Activated naive CD8-positive, alpha-beta T cell treated with anti-CD3 and anti-CD28 coated beads, Interleukin-2, amount 50 U/mL, for 16 hours (primary cell): ENCODE measurements at regions not wholly inside any gene's neighbourhood (a gene's known extent, or its start where the extent isn't known, plus 50 kb on each side); places are given as distances from the start of the nearest gene placed in this dataset.

Experiments used
- DNase-seq: peaks from one replicate; pipeline ENCODE4 v3.0.0-alpha.2; 2020; ENCODE audit warnings: low read depth, low spot score

DNA sequence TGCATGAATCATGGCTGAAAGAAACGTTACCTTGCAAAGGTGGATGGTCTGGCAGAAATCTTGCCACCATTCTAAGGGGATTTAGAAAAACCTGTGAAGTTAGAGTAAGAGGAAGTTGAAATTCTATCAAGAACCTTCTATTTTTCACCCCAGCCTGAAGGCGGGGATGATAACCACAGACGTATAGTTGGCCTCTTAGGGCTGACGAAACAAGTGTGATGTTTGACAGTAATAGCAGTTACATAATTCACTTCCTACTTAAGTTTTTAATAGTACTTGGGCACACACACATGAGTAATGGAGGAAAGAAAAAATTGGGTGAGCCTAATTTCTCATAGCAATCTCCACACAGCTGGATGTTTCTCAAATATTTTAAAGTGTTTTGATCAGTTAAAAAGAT lies 336.6 kb upstream of the SALL3 start:
- no peak for DNase-seq

DNA sequence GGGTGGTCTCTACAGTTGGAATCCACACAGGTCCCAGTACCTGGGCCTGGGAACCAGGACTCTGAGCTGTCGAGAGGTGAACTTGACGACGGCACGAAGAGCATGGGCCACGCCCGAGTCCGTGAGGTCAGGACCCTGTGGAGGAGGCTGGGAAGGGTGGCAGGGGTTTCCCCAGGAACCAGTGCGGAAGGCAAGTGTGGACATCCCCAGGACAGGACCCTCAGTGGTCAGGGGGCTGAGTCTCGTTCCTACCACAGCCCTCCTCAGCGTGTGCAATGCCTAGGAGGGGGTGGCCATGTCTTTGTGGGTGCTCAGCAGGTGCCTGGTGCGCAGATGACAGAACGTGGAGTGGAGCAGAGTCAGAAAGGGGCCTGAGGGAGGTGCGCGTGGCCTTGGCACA lies 335.6 kb upstream of the SALL3 start:
- no peak for DNase-seq

DNA sequence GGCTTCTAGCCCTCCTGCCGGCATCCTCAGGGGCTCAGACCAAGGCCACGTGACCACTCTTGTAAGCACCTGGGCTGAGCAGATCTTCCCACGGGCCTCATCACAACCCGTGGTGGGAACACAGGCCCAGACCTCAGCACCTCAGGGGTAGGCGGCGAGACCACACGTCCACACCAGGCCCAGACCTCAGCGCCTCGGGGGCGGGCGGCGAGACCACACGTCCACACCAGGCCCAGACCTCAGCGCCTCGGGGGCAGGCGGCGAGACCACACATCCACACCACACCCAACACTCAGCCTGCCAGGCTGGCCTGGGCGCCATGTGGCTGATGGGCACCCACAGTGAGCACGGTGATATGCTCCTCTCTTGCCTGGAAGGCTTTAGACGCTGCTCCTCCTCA lies 334.4 kb upstream of the SALL3 start:
- DNase-seq, result no peak

DNA sequence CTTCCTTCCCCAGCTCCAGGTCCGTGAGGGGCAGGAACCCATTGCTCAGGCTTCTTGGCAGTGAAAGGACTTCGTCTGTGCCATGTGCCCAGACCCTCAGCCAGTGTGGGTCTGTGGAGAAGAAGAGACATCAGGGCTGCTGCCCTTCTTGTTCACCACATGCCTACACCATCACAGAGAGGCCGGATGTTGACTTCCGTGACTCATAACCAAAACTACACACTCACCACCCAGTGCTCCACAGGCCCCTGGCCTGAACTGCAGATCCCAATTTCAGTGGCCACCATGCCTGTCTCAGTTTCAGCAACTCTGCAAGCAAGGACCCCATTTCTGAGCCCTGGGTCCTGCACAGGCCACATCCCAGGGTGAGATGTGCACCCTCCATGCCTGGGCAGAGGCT lies 332.6 kb upstream of the SALL3 start:
- DNase-seq, result no peak

DNA sequence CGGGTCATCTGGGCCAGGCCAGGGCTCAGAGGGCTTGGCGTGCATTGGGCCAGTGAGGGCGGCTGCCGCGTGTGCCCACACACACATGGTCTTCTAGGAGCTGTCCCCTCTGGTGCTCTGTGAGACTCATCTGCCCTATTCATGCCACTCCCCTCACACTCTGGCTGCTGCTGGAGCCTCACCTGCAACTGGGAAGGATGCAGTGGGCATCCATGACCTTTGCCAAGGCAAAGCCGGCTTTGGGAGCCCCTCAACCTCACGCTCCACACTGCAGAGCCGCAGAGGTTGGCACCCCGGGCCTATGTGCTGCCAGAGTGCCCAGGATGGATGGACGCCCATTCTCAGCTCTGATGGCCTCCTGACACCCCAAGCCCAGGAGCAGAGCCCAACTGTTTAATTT lies 330.2 kb upstream of the SALL3 start:
- no peak for DNase-seq

DNA sequence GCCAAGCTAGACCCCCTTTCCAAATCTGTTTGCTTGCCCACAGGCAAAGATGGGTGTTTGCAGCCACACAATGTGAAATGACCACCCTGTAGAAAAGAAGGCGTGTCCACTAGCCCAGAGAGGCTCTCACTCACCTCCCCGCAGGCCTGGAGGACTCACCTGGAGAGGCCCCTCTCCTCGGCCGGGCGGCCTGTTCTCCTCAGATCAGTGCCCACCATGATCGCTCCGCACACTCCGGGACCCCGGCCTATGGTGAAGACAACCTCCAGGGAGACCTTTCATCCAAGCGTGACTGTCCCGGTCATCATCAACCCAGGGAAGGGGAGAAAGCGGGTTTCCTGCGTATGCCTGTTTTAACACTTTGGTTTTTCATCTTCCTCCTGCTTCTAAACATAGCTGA lies 328.7 kb upstream of the SALL3 start:
- no peak for DNase-seq

DNA sequence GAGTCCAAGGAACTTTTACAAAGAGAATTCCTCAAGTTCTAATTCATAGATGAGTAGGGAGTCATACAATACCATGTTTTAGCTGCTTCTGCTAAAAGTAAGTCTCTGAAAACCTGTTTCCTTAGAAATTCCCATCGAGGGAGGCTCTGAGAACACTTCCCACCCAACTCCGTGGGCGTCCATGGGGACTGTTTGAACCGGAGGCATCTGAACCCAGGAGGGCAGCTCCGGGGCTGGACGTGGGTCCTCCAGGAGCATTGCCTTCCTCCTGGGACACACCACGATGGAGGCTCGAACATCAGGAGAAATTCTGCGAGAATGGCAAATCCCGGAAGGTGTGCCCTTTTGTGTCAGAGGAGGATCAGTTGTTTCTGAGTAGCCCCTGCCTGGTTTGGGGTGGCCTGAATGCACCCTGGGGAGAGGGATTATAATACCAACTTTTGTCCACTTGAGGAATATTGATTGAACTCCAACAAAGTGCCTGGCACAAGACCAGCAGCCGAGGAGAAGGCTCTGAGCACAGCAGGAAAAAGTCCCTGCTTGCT lies 327.5 kb upstream of the SALL3 start:
- DNase-seq, result no peak

DNA sequence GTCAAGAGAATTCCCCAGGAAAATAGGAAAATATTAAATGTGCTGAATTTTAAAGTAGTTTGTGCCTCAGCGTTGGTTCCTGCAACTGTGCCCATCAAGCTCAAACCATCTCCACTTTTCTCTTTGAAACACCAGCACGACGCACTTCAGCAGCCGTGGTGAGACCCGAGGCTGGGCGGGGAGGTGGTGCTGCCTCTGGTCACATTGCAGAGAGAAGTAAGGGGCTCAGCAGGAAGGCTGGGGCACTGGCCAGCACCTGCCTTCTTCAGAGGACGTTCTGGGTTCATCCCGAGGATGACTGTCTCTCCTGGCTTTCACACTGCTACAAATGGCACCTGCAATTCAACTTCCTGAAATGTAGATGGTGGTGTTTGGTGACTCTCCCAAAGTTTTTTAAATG lies 323.7 kb upstream of the SALL3 start:
- DNase-seq, result no peak

DNA sequence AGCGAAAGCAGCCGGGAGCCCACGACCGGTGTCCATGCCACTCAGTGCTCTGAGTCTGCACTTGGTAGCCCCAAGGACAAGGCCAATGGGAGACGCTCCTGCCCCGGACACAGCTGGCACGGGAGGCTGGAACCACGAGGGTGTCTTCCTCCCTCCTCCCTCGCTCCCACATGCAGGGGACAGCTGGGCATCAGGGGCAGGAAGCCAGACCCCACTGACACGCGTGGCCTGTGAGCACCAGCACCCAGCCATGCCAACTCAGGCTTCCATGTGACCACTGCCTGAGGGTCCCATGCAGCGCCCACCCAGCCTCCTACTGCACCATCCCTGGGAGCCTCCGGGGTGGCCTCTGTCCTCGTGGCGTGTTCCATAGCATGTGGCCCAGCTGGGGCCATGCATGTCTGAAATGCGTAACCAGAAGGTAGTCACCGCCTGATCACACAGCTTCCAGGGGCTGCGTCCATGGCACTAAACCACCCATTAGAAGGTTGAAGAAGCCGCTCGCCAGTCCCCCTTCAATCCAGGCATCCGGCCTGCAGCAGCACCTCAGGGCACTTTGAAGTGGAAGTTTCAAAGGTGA lies 323.2 kb upstream of the SALL3 start:
- no peak for DNase-seq

DNA sequence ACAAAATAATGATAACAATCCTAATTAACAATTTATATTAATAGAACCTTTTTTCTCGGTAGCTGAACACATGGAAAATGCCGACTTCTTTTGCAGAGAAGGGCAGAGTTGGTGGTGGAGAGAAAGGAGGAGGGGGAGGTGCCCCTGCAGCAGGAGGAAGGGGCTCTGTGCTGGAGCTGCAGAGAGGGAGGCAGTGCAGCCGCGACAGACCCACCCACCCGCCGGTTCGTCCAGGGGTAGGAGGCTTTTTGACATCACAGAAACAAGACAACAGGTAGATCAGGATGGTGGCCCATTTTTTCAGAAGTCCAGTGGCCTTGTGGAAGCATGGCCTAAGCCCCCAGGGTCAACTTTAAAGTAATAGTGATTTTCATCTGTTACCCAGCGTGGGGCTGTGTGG lies 321.1 kb upstream of the SALL3 start:
- DNase-seq, result no peak

DNA sequence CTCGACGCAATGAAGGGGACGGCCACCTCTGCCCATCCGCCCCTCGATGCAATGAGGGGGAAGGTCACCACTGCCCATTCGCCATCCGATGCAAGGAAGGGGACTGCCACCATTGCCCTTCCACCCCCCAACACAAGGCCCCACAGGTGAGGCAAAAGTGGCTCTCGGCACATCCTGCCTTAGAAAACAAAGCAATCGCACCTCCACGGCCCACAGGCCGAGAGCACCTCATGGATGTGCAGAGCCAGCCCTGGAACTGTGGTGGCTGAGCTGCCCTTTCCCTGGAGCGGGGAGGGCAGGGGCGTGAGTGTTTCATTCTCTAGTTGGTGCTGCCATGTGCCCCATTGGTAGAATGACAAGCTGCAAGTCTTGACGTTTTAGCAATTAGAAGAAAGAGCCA lies 320.6 kb upstream of the SALL3 start:
- no peak for DNase-seq

DNA sequence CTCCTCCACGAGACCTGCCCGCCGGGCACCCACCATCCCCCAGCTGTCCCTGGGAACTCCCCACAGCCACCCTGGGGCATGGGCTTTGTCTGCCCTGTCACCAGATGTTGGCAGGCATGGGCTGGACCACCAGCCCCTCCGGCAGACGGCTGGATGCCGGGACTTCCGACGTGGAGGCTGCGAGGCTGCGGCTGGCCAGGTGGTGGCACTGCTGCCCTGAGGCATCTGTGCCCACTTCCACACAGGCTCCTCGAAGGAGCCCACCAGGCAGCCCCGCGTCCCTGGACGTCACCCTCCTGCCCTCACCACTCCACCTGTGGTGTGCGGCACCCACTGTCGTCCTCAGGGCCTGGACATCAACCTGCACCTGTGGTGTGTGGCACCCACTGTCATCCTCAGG lies 319.9 kb upstream of the SALL3 start:
- no peak for DNase-seq

DNA sequence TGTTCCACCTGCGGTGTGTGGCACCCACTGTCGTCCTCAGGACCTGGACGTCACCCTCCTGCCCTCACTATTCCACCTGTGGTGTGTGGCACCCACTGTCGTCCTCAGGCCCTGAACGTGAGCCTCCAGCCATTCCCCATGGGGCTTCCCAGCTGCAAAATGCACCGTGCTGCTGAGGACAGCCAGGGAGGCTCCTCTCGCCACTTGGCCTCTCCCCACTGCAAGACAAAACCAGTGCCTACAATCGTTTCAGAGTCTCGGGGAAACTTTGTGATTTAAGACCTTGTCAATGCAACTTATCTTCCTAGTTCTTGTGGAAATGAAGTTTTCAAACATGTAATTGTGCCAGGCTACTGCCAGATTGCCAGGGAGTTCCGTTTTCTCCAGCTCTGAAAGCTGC lies 319.3 kb upstream of the SALL3 start:
- no peak for DNase-seq

DNA sequence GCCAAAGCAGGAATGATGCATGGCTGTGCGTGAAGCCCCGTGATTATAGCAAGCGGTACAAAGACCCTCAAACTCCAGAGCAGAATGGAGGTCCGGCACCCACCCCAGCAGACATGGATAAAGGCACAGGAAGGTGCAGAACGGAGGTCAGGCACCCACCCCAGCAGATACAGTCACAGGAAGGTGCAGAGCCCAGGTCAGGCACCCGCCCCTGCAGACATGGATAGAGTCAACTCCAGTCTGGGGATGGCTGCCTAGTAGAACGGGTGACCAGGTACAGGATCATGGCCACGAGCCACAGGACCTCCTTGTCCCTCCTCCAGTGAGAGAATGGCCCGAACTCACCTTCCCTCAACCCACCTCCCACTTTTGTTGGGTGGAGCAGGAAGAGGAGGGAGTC lies 318.3 kb upstream of the SALL3 start:
- DNase-seq, result no peak

DNA sequence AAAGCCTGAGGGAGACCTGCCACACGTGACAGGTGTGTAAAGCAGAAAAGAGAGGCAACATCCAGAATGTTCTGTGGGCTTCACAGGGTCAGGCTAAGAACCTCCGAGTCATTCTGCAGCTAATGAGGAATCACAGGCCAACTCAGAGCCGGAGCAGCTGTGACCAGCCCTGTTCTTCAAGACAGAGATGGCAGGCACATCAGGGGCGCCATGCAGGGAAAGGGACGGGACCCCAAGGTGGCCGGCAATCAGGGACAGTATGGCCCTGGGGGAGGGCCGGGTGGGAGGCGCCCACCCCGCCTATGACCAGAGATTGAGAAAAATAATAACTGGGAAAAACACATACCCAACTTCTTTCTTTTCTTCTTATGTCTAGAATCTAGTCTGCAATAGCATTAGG lies 316.7 kb upstream of the SALL3 start:
- DNase-seq, result no peak

DNA sequence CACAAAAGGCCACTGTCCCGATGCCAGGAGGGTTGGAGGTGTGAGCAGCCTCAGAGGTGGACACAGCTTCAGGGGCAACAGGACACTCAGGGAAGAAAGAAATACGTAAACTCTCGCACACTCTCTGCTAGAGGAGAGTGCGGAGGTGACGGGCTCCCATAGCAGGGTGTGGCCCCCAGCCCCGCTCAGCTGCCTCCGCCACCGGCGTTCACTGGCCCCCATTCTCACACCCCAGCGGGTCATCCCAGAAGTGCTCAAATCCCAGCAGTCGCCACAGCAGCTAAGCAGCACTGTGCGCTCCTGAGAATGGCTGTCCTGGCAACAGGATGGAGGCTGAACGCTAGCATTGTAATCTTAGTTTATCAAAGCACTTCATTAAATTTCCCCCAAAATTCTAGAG lies 315.6 kb upstream of the SALL3 start:
- no peak for DNase-seq

DNA sequence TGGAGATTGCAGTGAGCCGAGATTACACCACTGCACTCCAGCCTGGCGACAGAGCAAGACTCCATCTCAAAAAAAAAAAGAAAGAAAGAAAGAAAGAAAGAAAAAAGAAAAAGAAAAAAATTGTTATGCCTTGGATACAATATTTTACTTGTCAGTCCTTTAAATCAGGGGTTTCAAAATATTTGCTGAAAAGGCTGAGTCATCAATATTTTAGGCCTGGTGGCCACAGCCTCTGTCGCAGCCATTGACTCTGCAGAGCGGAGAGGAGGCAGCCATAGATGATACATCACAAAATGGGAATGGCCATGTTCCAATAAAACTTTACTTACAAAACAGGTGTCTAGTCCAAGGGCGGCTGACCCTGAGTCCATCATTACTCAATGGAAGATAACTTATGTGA lies 314.8 kb upstream of the SALL3 start:
- no peak for DNase-seq

DNA sequence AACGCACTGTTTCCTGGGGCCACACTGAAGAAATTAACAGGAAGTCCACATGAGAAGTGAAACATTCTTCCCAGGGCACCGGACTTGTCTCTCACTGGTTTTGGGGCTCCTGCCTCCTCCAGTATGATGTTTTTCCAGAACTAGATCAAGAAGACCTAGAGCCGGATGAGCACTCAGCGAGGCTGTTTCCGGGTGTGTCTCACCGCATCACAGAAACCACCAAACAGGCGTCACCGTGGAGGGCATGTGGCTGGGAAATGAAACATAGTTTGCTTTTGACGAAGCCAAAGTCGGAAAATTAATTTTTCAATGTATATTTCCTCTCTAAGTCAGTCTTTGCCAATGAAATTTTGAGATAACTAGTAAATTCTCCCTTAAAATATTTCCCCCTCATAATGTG lies 314.0 kb upstream of the SALL3 start:
- no peak for DNase-seq

DNA sequence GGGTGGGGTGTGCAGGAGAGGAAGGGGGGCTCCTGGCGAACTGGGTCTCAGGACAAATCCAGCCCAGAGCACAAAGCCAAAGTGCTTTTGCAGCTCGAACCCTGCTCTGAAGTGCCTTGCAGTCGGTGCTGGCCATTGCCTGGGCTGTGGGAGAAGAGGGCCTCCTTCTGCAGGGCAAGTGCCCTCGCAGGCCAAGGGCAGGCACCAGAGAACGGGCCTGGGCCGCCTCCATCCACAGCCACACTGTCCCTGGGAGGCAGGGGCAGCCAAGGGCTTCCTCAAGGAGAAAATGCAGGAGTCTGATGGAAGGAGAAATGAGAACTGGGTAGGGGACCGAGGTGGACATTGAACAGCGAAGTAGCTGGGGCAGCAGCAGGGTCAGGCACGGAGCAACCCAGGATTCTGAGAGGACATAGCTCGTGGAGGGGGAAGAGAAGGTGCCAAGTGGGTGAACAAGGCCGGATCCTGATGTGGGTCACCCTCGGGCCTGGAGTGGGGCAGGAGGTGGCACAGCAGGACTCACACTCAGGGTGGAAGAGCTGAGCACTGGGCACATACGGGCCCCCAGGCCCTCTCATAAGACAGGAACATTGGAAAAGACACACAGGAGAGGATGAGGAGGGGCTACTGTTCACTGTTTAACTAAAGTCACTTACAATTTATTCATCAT lies 312.8 kb upstream of the SALL3 start:
- DNase-seq, result no peak

DNA sequence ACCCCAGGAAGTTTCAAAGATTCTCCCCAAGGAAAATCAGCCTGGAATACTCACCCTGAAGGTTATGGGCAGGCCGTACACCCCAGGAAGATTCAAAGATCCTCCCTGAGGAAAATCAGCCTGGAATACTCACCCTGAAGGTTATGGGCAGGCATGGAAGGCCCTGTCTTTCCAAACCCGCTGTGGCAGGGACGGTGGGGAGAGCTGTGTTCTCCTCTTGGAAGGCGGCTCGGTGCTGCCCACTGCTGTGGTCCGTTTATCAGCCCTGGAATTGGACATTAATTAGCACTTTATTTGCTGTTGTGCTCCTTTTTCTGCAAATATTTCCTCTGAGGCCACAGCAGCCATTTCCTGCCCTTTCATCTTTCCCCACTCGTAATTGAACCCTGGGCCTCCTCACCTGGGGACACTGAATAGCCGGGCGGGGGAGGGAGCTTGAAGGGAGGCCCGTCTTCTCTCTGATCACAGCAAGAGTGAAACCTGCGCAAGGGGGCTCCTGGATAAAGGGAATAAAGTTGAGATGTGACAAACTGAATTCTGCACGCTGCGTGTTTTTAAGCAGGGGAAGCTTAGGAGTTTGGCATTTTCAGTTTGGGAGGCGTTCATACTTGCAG lies 308.7 kb upstream of the SALL3 start:
- no peak for DNase-seq

DNA sequence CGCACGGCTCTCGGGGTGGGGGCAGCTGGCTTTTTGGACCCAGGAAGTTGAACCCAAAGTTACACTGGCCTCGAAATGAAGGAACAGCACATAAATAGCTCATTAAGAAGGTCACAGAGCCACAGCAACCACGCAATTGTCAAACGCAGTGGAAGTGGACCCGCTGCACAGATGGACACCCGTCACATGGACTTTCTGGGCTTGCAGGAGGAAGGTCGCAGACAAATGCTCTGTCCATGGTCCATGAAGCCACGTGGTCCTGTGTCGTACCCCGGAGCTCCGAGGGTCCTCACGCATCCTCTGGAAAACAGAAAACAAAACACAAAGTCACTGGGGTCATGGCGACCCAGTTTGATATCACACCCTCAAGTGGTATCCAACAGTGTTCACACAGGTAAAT lies 308.1 kb upstream of the SALL3 start:
- no peak for DNase-seq

DNA sequence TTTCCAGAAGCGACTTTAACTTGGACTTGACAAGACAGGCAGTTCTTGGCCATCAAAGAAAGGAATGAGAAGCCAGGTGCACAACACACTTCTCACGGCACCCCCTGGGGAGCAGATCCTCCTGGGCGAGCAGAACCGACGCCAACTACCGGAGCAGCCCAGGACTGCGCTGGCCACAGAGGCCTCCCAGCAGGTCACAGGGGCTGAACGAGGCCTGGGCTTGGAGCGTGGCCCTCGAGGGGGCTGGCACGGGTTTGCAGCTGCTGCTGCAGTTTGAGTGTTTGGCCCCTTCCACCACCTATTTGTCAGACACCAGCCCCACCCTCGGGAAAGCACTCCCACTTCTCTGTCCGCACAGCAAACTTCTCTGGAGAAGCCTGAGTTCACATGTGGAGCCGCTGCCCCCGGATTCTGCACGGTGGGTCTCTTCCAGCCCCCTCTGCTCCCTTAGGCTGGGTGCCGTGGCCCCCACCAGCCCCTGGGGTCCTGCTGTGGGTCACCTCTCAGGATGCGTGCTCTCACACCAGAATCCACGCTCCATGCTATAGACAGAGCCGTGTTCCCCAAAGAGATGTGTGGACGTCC lies 306.7 kb upstream of the SALL3 start:
- DNase-seq, result no peak
